HCT116 (cell line): ENCODE measurements at regions not wholly inside any gene's neighbourhood (a gene's known extent, or its start where the extent isn't known, plus 50 kb on each side); places are given as distances from the start of the nearest gene placed in this dataset.

ENCODE experiments used
- SP1 ChIP-seq: IDR thresholded peaks from 2 replicates; pipeline ENCODE4 v1.6.1; 2012; ENCODE audit warnings: low read depth
- TCF7L2 ChIP-seq: IDR thresholded peaks from 2 replicates; pipeline ENCODE4 v1.7.0; 2011; ENCODE audit warnings: borderline replicate concordance, inconsistent platforms; ENCODE audit not compliant: insufficient read depth, insufficient read length; ENCODE audit errors: extremely low read depth
- TF ChIP-seq, protein P1 (sequence below), 3 experiments: fragments of 200-600 bp in 1 of 3; sonication (generic) in 1 of 3; IDR thresholded peaks in 2 of 3; conservative IDR thresholded peaks in 1 of 3; 2 replicates each; pipeline ENCODE4 v1.5.1; 2012 to 2017; ENCODE audit warnings: low read depth in 2 of 3, low read length in 2 of 3, antibody characterized with exemption in 1 of 3, borderline replicate concordance in 1 of 3, control low read depth in 1 of 3, mild to moderate bottlenecking in 1 of 3, mixed read lengths in 1 of 3, mixed run types in 1 of 3, moderate library complexity in 1 of 3; ENCODE audit not compliant: insufficient read depth in 1 of 3
- TF ChIP-seq, protein P2 (sequence below): IDR thresholded peaks from 2 replicates; pipeline ENCODE4 v1.6.1; 2012

DNA sequence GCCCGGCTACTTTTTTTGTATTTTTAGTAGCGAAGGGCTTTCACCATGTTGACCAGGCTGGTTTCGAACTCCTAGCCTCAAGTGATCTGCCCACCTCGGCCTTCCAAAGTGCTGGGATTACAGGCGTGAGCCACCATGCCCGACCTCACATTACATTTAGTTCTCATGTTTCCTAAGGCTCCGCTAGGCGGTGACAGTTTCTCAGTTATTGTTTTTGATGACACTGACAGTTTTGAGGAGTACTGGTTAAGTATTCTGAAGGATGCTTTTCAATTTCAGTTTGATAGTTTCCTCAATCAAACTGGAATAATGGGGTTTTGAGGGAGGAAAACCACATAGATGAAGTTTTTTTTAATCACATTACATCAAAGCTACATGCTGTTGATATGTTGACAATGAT is 1028.5 kb downstream of the CDH8 start:
- TF ChIP-seq, protein P1, sequence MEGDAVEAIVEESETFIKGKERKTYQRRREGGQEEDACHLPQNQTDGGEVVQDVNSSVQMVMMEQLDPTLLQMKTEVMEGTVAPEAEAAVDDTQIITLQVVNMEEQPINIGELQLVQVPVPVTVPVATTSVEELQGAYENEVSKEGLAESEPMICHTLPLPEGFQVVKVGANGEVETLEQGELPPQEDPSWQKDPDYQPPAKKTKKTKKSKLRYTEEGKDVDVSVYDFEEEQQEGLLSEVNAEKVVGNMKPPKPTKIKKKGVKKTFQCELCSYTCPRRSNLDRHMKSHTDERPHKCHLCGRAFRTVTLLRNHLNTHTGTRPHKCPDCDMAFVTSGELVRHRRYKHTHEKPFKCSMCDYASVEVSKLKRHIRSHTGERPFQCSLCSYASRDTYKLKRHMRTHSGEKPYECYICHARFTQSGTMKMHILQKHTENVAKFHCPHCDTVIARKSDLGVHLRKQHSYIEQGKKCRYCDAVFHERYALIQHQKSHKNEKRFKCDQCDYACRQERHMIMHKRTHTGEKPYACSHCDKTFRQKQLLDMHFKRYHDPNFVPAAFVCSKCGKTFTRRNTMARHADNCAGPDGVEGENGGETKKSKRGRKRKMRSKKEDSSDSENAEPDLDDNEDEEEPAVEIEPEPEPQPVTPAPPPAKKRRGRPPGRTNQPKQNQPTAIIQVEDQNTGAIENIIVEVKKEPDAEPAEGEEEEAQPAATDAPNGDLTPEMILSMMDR (IDR thresholded peaks at IDR 0.05 in 2 of 3, conservative IDR thresholded peaks at IDR 0.05 in 1 of 3; ENCODE audit: borderline replicate concordance in 1 of 3, insufficient read depth in 1 of 3, low read depth in 2 of 3, low read length in 2 of 3), result no peak
- TF ChIP-seq SP1 (no peak), TCF7L2 (no peak)
- TF ChIP-seq, protein P2, sequence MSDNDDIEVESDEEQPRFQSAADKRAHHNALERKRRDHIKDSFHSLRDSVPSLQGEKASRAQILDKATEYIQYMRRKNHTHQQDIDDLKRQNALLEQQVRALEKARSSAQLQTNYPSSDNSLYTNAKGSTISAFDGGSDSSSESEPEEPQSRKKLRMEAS, result no peak
